Mucosa of descending colon (tissue), 3 donors: ENCODE measurements at regions not wholly inside any gene's neighbourhood (a gene's known extent, or its start where the extent isn't known, plus 50 kb on each side); places are given as distances from the start of the nearest gene placed in this dataset.

Experiments
- ATAC-seq: fragments of 200-7000 bp; cut with Tn5 transposase; one replicate; pipeline ENCODE4 v1.9.1; 2020; ENCODE audit warnings: mild to moderate bottlenecking, moderate library complexity
- DNase-seq, 3 donors: peaks; one replicate each; pipeline ENCODE4 v3.0.0-alpha.2; 2020
- H3K36me3 ChIP-seq: fragments of 200-600 bp; one replicate; pipeline ENCODE4 v1.8.0; 2021; ENCODE audit warnings: low read depth, mild to moderate bottlenecking
- H3K4me1 ChIP-seq: fragments of 200-600 bp; one replicate; pipeline ENCODE4 v1.8.0; 2021; ENCODE audit warnings: low read depth, mild to moderate bottlenecking
- H3K4me3 ChIP-seq: fragments of 200-600 bp; one replicate; pipeline ENCODE4 v1.8.0; 2021; ENCODE audit warnings: mild to moderate bottlenecking
- H3K9me3 ChIP-seq: fragments of 200-600 bp; one replicate; pipeline ENCODE4 v1.8.0; 2021; ENCODE audit warnings: mild to moderate bottlenecking
- intact Hi-C, 2 donors: fragments of 100-400 bp; cut with DNase I in 1 of 2; cut with micrococcal nuclease in 1 of 2; formaldehyde crosslinking; loops; one replicate each; pipeline versions ENCODE4 v1.11.0 to v1.11.1; 2022; cut with DNase I, micrococcal nuclease
- TF ChIP-seq, protein P1 (sequence below): fragments of 200-600 bp; IDR thresholded peaks from one replicate; pipeline ENCODE4 v1.8.0; 2022; ENCODE audit warnings: antibody characterized with exemption, mild to moderate bottlenecking
- donor health status: DM: no; HTN: no; CAD: no; lungs with moderate emphysema.
- donor health status: DM: no; HTN: no; CAD: no.
- donor health status: DM: no; HTN: yes; CAD: no.

DNA sequence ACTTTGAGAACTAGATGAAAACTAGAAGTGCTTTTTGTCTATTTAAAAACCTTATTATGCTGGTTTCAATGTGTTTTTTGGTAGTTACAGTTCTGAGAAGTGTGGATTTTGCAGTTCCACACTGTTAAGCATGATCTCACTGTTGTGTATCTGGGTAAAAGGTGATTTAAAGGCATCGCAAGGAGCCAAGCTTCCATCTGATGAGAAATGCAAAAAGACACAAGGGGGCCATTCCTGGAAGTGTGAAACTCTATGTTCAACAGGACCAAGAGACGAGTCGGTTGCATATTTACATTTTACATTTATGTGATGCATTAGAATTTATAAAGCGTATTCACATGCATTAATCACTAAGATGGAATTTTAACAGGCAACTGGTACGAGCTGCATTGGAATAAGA, 490.8 kb downstream of the NPIPA7 start:
- no peak for DNase-seq
- H3K36me3 ChIP-seq = no peaks in the 10 kb centered on the region
- TF ChIP-seq, protein P1, sequence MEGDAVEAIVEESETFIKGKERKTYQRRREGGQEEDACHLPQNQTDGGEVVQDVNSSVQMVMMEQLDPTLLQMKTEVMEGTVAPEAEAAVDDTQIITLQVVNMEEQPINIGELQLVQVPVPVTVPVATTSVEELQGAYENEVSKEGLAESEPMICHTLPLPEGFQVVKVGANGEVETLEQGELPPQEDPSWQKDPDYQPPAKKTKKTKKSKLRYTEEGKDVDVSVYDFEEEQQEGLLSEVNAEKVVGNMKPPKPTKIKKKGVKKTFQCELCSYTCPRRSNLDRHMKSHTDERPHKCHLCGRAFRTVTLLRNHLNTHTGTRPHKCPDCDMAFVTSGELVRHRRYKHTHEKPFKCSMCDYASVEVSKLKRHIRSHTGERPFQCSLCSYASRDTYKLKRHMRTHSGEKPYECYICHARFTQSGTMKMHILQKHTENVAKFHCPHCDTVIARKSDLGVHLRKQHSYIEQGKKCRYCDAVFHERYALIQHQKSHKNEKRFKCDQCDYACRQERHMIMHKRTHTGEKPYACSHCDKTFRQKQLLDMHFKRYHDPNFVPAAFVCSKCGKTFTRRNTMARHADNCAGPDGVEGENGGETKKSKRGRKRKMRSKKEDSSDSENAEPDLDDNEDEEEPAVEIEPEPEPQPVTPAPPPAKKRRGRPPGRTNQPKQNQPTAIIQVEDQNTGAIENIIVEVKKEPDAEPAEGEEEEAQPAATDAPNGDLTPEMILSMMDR = no peak
- no peak for ATAC-seq
- H3K9me3 ChIP-seq = no peaks in the 10 kb centered on the region
- intact Hi-C loops = no loop called here
- no peaks in the 10 kb centered on the region for H3K4me1 ChIP-seq
- no peak overlapping the region for H3K4me3 ChIP-seq

DNA sequence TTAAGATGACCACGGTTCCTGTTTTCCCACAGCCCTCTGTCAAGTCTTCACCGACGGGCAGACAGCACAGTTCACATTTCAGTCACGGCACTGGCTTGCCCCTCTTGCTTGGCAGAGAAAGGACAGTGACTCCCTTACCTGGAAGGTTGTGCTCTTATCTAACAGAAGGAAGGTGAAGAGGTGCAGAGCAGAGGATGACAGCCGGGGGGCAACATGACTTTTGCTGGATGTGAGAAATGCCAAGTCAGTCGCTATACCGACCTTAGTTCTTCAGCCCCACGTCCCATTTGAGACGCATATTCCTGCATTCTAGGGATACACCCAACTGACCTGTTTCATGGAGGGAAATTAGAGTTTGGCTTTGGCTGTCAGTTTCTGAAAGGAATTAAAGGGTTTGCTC, 492.3 kb downstream of the NPIPA7 start:
- H3K36me3 ChIP-seq = no peaks in the 10 kb centered on the region

DNA sequence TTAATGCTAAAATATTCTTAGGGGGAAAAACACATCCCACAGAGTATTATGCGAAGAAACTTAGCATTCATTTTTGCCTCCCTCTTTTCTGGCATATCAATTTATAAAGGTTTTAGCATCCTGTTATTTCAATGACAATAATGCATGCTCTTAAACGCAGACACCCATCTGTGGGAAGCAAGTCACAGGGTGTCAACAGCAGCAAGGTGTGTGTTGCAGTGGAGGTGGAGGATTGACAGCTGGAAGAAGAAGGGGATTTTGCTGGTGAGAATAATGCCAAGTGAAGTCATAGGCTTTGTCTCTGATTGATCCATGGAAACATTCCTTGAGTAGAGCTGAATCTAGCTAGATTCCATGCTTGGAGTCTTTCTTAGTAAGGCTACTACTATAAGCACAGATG, 498.1 kb downstream of the NPIPA7 start:
- TF ChIP-seq, protein P1 = no peak
- Histone ChIP-seq H3K36me3 (no peaks in the 10 kb centered on the region), H3K4me3 (no peak overlapping the region), H3K4me1 (no peaks in the 10 kb centered on the region), H3K9me3 (no peaks in the 10 kb centered on the region)
- DNase-seq (no peak), ATAC-seq (no peak)
- intact Hi-C loops = no loop called here

More for the DNA sequence above, 492.3 kb downstream of the NPIPA7 start:
- no peak for ATAC-seq
- Histone ChIP-seq H3K4me3 (no peak overlapping the region), H3K4me1 (no peaks in the 10 kb centered on the region), H3K9me3 (no peaks in the 10 kb centered on the region)
- TF ChIP-seq, protein P1 = no peak
- intact Hi-C loops = no loop called here
- DNase-seq = no peak

DNA sequence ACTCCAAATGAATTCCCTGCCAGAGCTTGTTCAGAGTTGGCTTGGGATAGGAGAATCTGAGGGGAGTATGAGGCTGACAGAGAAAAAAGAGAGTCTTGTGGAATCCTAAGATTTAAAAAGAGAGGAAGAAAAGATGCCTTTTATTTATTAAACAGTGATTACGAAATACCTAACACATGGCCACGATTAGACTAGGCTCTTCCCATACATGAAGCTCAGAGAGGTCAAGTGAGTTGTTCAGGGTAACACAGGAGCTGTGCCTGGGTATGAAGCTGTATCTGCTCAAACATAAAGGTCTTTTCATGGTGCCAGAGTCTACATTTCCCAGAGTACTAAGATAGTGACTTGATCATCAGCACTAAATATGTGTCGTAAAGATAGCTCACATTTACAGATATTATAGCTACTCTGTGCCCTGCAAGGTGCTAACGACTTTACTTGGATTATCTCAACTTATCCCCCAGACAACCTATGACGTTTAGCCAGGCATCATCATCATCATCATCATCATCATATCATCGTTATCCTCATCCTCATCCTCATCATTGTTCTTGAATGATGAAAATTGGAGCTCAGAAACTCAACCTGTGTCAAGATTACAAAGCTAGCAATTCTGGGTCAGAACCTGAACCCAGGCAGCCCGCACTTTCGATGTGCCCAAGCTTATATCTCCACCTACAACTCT, 500.8 kb downstream of the NPIPA7 start:
- TF ChIP-seq, protein P1 = no peak
- no peaks in the 10 kb centered on the region for H3K4me1 ChIP-seq
- no peak overlapping the region for H3K4me3 ChIP-seq
- DNase-seq (no peak), ATAC-seq (no peak)
- H3K9me3 ChIP-seq = no peaks in the 10 kb centered on the region
- H3K36me3 ChIP-seq = no peaks in the 10 kb centered on the region
- intact Hi-C loops = no loop called here

DNA sequence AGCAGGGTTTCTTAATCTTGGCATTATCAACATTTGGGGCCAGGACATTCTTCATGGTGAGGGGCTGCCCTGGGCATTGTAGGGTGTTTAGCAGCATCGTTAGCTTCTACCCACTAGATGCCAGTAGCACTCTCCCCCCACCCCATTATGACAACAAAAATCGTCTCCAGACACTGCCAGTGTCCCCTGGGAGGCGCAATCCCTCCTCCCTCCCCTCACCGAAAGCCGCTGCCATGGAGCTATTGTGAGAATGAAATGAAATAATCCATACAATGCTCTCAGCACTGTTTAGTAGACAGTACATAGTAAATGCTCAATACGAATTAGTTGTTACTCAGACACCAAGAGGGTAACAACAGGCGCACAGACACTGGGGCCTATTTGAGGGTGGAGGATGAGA, 502.9 kb downstream of the NPIPA7 start:
- Histone ChIP-seq H3K9me3 (no peaks in the 10 kb centered on the region), H3K36me3 (no peaks in the 10 kb centered on the region), H3K4me3 (no peak overlapping the region), H3K4me1 (no peaks in the 10 kb centered on the region)
- TF ChIP-seq, protein P1 = no peak
- DNase-seq (no peak), ATAC-seq (no peak)
- intact Hi-C loops = no loop called here

DNA sequence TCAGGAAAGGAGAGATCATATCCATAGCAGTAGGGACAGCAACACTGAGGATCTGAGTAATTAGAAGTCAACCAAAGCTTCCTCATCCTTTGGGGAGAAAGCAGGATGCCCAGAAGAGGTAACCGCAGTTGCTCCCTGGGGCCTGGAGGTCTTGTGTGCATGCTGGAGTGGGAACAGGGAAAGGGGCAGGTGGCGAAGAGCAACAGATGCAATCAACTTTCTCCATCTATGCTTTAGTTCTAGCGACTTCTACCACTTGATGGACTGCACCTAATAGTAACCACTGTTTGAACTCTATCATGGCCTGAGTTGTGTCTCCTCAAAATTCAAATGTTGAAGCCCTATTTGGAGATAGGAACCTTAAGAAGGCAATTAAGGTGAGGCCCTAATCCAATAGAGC, 503.8 kb downstream of the NPIPA7 start:
- H3K9me3 ChIP-seq = no peaks in the 10 kb centered on the region
- TF ChIP-seq, protein P1 = no peak
- intact Hi-C loops = no loop called here

More for the DNA sequence above, 503.8 kb downstream of the NPIPA7 start:
- no peak overlapping the region for H3K4me3 ChIP-seq
- H3K36me3 ChIP-seq = no peaks in the 10 kb centered on the region
- ATAC-seq = no peak
- no peaks in the 10 kb centered on the region for H3K4me1 ChIP-seq
- no peak for DNase-seq
